ENCODE measurements at regions not wholly inside any gene's neighbourhood (a gene's known extent, or its start where the extent isn't known, plus 50 kb on each side); places are given as distances from the start of the nearest gene placed in this dataset.
"Not testable (repeated sequence)": the region's sequence is repeated elsewhere in the genome, so short reads cannot be mapped to it uniquely, and the experiment has no call there.

DNA sequence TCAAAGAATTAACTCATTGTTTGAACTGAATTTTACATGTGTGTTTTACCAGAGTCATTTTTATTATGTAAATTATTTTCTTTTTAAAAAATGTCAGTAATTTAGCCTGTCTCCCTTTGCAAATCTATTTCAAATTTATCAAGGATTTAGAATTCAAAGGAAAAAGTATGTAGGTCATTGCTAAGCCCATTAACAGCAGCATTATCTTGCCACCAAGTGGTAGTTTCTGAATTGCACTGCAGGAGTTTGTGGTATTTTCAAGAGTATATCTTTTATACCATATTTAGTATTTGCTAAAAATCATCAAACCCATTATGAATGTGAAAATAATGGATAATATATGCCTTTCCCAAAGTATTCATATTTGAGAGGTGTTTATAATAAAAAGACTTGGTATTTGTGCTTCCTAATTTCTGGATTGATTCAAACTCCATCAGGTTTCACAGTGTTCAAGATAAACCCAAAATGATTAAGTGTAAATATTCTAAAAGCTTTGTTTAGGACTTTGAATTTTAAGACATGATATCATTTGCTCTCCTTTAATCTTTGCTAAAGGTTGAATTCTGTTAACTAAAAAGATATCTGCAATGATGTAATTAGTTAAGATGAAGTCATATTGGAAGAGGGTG is 711.4 kb downstream of the FSCB start:
- DNase-seq: no peak

- no peak for DNase-seq
Observed at GRCh38 chr14:43793579-43793978, 713.5 kb downstream of the FSCB start.

GRCh38 chr14:43792980-43793379 is 714.1 kb downstream of the FSCB start:
- DNase-seq: no peak

DNA sequence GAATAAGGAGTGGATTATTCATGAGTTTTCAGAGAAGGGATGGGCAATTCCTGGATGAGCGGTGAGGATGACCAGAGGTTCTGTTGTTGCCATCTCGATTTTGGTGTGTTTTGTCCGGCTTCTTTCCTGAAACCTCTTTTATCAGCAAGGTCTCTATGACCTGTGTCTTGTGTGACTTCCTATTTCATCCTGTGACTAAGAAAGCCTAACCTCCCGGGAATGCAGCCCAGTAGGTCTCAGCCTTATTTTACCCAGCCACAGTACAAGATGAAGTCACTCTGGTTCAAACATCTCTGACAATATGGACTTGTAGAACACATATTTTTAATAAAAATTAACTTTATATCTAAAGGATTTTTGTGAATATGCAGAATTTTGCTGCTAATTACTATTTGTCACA is 716.4 kb downstream of the FSCB start:
- no peak for DNase-seq

- no peak for DNase-seq
Observed at GRCh38 chr14:43789458-43789857, 717.6 kb downstream of the FSCB start.

DNA sequence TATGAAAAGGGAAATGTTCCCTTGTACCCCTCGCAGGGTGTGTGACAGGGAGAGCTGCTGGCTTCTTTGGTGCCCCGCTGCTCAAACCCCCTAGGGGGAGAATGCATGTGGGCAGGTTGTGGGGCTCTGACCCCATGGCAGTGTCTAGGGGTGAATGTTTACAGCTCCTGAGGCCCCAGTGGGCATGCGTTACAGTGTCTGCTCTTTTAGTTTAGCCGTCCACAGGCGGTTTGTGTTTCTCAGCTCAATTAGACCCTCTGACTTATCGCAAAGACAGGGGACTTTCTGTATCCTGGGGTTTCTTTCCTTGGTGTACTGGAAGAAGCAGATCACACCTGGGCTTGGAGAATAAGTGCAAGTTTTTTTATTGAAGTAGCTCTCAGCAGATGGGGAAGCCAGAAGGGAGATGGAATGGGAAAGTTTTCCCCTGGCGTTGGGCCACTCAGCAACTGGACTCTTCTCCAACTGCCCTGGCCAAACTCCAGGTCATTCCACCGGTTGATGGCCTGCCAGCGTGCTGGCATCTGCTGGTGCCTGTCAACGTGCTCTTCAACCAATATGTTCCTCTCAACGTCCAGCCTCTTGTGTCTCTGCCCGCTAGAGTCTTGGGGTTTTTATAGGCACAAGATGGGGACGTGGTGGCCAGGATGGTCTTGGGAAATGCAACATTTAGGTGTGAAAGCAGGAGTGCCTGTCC is 720.9 kb downstream of the FSCB start:
- DNase-seq: no peak

GRCh38 chr14:43784432-43784831 is 722.7 kb downstream of the FSCB start:
- DNase-seq: not testable (repeated sequence)

GRCh38 chr14:43778937-43779639 is 728.0 kb downstream of the FSCB start:
- no peak for DNase-seq

- DNase-seq: no peak
Observed at GRCh38 chr14:43778570-43778936, 728.5 kb downstream of the FSCB start.

DNA sequence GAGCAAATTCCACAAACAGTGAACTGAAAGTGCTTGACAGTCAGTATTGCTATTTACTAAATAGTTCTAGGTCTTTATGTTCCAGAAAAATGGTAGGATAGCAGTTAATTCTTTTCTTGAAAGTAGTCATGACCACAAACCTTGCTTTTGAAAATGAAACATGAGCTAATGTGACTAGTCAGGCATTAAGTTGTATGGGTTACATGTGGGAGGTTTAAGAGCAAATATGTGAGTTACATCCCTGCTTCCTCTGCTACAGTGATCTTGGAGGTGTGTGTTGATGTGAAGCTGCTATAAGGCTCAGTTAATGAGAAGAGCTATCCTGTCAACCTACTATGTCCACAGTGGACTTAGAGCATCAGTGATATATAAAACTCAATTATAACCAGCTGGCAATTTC is 741.6 kb downstream of the FSCB start:
- DNase-seq: no peak

GRCh38 chr14:43764433-43764832 is 742.6 kb downstream of the FSCB start:
- no peak for DNase-seq

- no peak for DNase-seq
Observed at GRCh38 chr14:43755707-43756106, 751.4 kb downstream of the FSCB start.

GRCh38 chr14:43754838-43755237 is 752.2 kb downstream of the FSCB start:
- DNase-seq: no peak

GRCh38 chr14:43745746-43746145 is 761.3 kb downstream of the FSCB start:
- DNase-seq: no peak

DNA sequence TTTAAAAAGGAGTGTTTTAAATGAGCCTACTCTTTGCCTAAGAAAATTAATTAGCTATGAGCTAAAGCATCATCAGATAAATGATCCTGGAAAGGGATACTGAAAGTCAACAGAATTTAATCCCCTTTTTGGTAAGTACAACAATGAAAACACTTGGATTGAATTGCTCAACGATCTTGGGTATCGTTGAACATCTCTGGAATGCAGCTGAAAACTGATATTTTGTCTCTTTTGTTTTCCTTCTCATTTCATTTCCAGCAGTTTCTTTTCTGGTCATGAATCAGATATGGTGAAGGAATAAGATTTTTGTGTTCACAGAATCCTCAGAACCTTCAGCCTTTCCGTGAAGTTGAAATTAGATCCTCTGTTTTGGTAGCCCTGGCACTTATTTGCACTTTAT is 771.2 kb downstream of the FSCB start:
- no peak for DNase-seq

- DNase-seq: no peak
Observed at GRCh38 chr14:43729143-43729542, 777.9 kb downstream of the FSCB start.

DNA sequence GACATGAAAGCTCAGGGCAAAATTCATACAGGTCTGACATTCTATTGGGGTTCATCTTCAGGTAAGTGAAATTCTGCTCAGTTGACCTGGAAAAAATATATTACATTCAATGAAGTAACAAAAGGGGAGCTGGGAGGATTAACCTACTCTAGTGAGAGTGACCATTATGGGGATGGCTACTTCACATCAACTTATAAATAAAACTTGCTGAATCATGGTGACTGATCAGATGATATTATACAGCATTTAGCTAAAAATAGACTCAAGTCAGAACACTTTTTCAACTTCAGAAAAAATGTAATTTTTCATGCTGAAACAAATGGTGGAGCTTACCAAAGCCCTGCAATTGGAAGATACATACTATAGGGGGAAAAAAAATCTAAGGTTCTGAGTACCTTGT is 800.2 kb downstream of the FSCB start:
- DNase-seq: no peak

DNA sequence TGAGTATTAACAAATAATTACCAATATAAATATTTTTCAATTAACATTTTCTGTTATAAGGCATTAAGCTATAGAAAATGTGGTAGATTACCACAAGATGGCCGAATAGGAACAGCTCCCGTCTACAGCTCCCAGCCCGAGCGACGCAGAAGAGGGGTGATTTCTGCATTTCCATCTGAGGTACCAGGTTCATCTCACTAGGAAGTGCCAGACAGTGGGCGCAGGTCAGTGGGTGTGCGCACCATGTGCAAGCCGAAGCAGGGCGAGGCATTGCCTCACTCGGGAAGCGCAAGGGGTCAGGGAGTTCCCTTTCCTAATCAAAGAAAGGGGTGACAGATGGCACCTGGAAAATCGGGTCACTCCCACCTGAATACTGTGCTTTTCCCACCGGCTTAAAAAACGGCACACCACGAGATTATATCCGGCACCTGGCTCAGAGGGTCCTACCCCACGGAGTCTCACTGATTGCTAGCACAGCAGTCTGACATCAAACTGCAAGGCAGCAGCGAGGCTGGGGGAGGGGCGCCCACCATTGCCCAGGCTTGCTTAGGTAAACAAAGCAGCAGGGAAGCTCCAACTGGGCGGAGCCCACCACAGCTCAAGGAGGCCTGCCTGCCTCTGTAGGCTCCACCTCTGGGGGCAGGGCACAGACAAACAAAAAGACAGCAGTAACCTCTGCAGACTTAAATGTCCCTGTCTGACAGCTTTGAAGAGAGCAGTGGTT is 808.4 kb downstream of the FSCB start:
- DNase-seq: not testable (repeated sequence)

- no peak for DNase-seq
Observed at GRCh38 chr14:43697003-43697402, 810.1 kb downstream of the FSCB start.

DNA sequence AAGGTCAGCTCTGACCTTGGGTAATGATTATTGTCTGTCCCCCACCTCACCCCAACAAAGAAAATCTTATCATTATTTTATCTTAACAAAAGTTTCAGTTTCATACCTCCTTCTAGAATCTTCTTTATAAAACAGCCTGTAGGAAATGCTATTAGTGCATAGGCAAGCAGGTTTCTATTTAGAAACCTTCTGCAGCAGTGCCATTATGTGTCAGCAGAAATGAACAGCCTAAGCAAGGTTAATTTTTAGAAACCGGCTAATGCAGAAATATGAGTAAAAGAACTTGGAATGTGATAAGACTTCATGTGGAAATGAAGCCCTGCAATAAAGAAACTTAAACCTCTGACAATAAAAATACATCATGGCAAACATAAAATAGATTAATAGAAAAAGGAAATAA is 814.4 kb downstream of the FSCB start:
- no peak for DNase-seq

GRCh38 chr14:43687921-43688320 is 819.2 kb downstream of the FSCB start:
- no peak for DNase-seq

GRCh38 chr14:43677581-43677980 is 829.5 kb downstream of the FSCB start:
- DNase-seq: no peak

DNA sequence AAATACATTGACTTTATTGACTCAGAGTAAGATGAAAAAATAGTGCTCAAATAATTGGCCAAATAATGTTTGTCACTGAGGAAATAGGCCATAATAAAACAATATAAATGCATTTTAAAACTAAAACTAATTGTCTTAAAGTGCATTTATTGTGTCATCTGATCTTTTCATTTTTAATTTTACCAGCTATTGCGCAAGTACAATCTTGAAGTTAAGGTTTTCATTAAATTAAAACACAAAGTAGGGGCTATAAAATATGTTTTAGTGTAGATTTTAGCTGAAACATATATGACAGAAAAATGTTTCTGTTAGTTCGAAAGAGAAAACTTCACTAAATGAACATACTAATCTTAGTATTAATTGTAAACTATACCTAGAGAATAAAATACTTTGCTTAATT is 832.8 kb downstream of the FSCB start:
- DNase-seq: no peak
